ENCODE measurements at regions not wholly inside any gene's neighbourhood (a gene's known extent, or its start where the extent isn't known, plus 50 kb on each side); places are given as distances from the start of the nearest gene placed in this dataset.

DNA sequence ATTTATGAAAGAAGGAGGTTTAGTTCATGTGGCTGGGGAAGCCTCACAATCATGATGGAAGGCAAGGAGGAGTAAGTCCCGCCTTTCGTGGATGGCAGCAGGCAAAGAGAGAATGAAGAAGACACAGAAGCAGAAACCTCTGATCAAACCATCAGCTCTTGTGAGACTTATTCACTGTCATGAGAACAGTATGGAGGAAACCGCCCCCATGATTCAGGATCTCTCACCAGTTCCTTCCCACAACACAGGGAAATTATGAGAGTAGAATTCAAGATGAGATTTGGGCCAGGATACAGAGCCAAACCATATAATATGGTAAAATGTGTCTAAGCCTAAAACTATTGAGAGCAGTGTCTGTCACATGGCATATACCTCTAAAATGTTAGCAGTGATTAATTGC, 503.8 kb upstream of the CCDC179 start:
- TF ChIP-seq CTCF (IDR thresholded peaks at IDR 0.05 in 4 of 5, conservative IDR thresholded peaks at IDR 0.05 in 1 of 5) (no peak), POLR2A (IDR thresholded peaks at IDR 0.05) (no peak)
